BE2C (cell line): ENCODE measurements at regions not wholly inside any gene's neighbourhood (a gene's known extent, or its start where the extent isn't known, plus 50 kb on each side); places are given as distances from the start of the nearest gene placed in this dataset.

Source experiments
- DNase-seq: peaks from one replicate; pipeline ENCODE4 v3.0.0-alpha.2; 2020
- H3K27me3 ChIP-seq: fragments of 250-450 bp; sonication (Bioruptor Pico); 2 replicates; pipeline ENCODE4 v1.5.1; 2020; ENCODE audit warnings: mild to moderate bottlenecking
- H3K36me3 ChIP-seq: fragments of 250-450 bp; sonication (Bioruptor Pico); 2 replicates; pipeline ENCODE4 v1.5.1; 2020; ENCODE audit warnings: mild to moderate bottlenecking
- H3K4me1 ChIP-seq: fragments of 250-450 bp; sonication (Bioruptor Pico); 2 replicates; pipeline ENCODE4 v1.5.1; 2020
- H3K4me3 ChIP-seq: 2 replicates; pipeline ENCODE4 v1.5.1; 2011; ENCODE audit warnings: low read depth, low read length
- H3K9me3 ChIP-seq: fragments of 250-450 bp; sonication (Bioruptor Pico); 2 replicates; pipeline ENCODE4 v1.5.1; 2020
- CTCF ChIP-seq: IDR thresholded peaks from 2 replicates; pipeline ENCODE4 v1.5.1; 2012; ENCODE audit warnings: mild to moderate bottlenecking, low read depth, low read length

GRCh38 chr2:219782737-219783348, 155.4 kb downstream of the SLC4A3 start:
- Histone ChIP-seq H3K4me1 (no peaks in the 10 kb centered on the region), H3K36me3 (no peaks in the 10 kb centered on the region), H3K27me3 (peaks cover 10% of the 10 kb centered on the region), H3K4me3 (no peak overlapping the region), H3K9me3 (no peaks in the 10 kb centered on the region)
- TF ChIP-seq CTCF, result no peak
- no peak for DNase-seq

- no peak for DNase-seq
- Histone ChIP-seq H3K4me1 (no peaks in the 10 kb centered on the region), H3K4me3 (no peak overlapping the region), H3K27me3 (peaks cover 7% of the 10 kb centered on the region), H3K36me3 (no peaks in the 10 kb centered on the region), H3K9me3 (no peaks in the 10 kb centered on the region)
- TF ChIP-seq CTCF, result no peak
Observed at GRCh38 chr2:219783359-219783975, 156.0 kb downstream of the SLC4A3 start.

- no peak for TF ChIP-seq CTCF
- no peaks in the 10 kb centered on the region for H3K4me1 ChIP-seq
- no peak overlapping the region for H3K4me3 ChIP-seq
- peaks cover 5% of the 10 kb centered on the region for H3K27me3 ChIP-seq
- no peaks in the 10 kb centered on the region for H3K9me3 ChIP-seq
- no peak for DNase-seq
- no peaks in the 10 kb centered on the region for H3K36me3 ChIP-seq
Observed at GRCh38 chr2:219784178-219784577, 156.7 kb downstream of the SLC4A3 start.

GRCh38 chr2:219789476-219789875, 162.0 kb downstream of the SLC4A3 start:
- no peak for TF ChIP-seq CTCF
- no peak for DNase-seq
- H3K9me3 ChIP-seq, result no peaks in the 10 kb centered on the region
- no peaks in the 10 kb centered on the region for H3K36me3 ChIP-seq
- H3K27me3 ChIP-seq, result peaks cover 2% of the 10 kb centered on the region; the same call in 1 of the 2 replicates
- no peaks in the 10 kb centered on the region for H3K4me1 ChIP-seq
- no peak overlapping the region for H3K4me3 ChIP-seq

- no peak for TF ChIP-seq CTCF
- Histone ChIP-seq H3K27me3 (no peaks in the 10 kb centered on the region), H3K4me1 (no peaks in the 10 kb centered on the region), H3K36me3 (no peaks in the 10 kb centered on the region), H3K9me3 (no peaks in the 10 kb centered on the region), H3K4me3 (no peak overlapping the region)
- no peak for DNase-seq
Observed at GRCh38 chr2:219792446-219792845, 165.0 kb downstream of the SLC4A3 start.

GRCh38 chr2:219798430-219798829, 171.0 kb downstream of the SLC4A3 start:
- no peak for DNase-seq
- no peak overlapping the region for H3K4me3 ChIP-seq
- no peaks in the 10 kb centered on the region for H3K36me3 ChIP-seq
- no peaks in the 10 kb centered on the region for H3K9me3 ChIP-seq
- no peak for TF ChIP-seq CTCF
- no peaks in the 10 kb centered on the region for H3K27me3 ChIP-seq
- H3K4me1 ChIP-seq, result no peaks in the 10 kb centered on the region
